H9 (cell line): ENCODE measurements at regions not wholly inside any gene's neighbourhood (a gene's known extent, or its start where the extent isn't known, plus 50 kb on each side); places are given as distances from the start of the nearest gene placed in this dataset.

ENCODE experiments used
- DNase-seq: peaks from one replicate; pipeline ENCODE4 v3.0.0-alpha.2; 2017
- H2AFZ ChIP-seq: one replicate; pipeline ENCODE4 v1.6.1; 2013; ENCODE audit warnings: mild to moderate bottlenecking, low read length, control low read depth, moderate library complexity
- H2AK5ac ChIP-seq: 2 replicates; pipeline ENCODE4 v1.6.1; 2013; ENCODE audit warnings: low read length, control low read depth, mixed read lengths; ENCODE audit not compliant: insufficient read length
- H2BK120ac ChIP-seq: one replicate; pipeline ENCODE4 v1.6.1; 2013; ENCODE audit warnings: low read depth, mild to moderate bottlenecking, low read length, control low read depth, inconsistent platforms; ENCODE audit not compliant: poor library complexity, severe bottlenecking
- H2BK12ac ChIP-seq: 2 replicates; pipeline ENCODE4 v1.6.1; 2013; ENCODE audit warnings: low read length, control low read depth, mixed read lengths, low read depth; ENCODE audit not compliant: insufficient read length
- H2BK15ac ChIP-seq: 2 replicates; pipeline ENCODE4 v1.6.1; 2013; ENCODE audit warnings: low read depth, low read length, control low read depth
- H2BK20ac ChIP-seq: one replicate; pipeline ENCODE4 v1.6.1; 2013; ENCODE audit warnings: low read depth, mild to moderate bottlenecking, low read length, control low read depth, inconsistent platforms; ENCODE audit not compliant: poor library complexity, severe bottlenecking
- H2BK5ac ChIP-seq: 2 replicates; pipeline ENCODE4 v1.6.1; 2013; ENCODE audit warnings: low read length, control low read depth, mixed read lengths; ENCODE audit not compliant: insufficient read length
- H3K14ac ChIP-seq: 2 replicates; pipeline ENCODE4 v1.6.1; 2013; ENCODE audit warnings: low read length, control low read depth; ENCODE audit not compliant: insufficient read depth
- H3K18ac ChIP-seq: 2 replicates; pipeline ENCODE4 v1.6.1; 2013; ENCODE audit warnings: low read depth, mild to moderate bottlenecking, mixed read lengths, low read length, control low read depth; ENCODE audit not compliant: insufficient read length
- H3K23ac ChIP-seq: 2 replicates; pipeline ENCODE4 v1.6.1; 2013; ENCODE audit warnings: low read length, control low read depth, mixed read lengths, low read depth; ENCODE audit not compliant: insufficient read length
- H3K23me2 ChIP-seq: 2 replicates; pipeline ENCODE4 v1.6.1; 2013; ENCODE audit warnings: low read depth, mild to moderate bottlenecking, mixed read lengths, low read length, control low read depth; ENCODE audit not compliant: insufficient read length, poor library complexity, severe bottlenecking
- H3K27ac ChIP-seq: 2 replicates; pipeline ENCODE4 v1.5.1; 2013; ENCODE audit warnings: low read length, control low read depth, mixed read lengths, low read depth; ENCODE audit not compliant: insufficient read length
- H3K27me3 ChIP-seq: 2 replicates; pipeline ENCODE4 v1.6.1; 2013; ENCODE audit warnings: low read length, control low read depth, inconsistent platforms; ENCODE audit not compliant: insufficient read depth
- H3K4ac ChIP-seq: 2 replicates; pipeline ENCODE4 v1.6.1; 2013; ENCODE audit warnings: low read depth, mild to moderate bottlenecking, control low read depth, inconsistent platforms, low read length, moderate library complexity
- H3K4me1 ChIP-seq: 2 replicates; pipeline ENCODE4 v1.6.1; 2013; ENCODE audit warnings: low read length, control low read depth, inconsistent platforms; ENCODE audit not compliant: insufficient read depth
- H3K4me2 ChIP-seq: 2 replicates; pipeline ENCODE4 v1.6.1; 2013; ENCODE audit warnings: low read length, control low read depth, mixed read lengths; ENCODE audit not compliant: insufficient read length, insufficient read depth
- H3K56ac ChIP-seq: 2 replicates; pipeline ENCODE4 v1.6.1; 2013; ENCODE audit warnings: low read depth, mild to moderate bottlenecking, mixed read lengths, low read length, control low read depth; ENCODE audit not compliant: insufficient read length
- H3K79me1 ChIP-seq: 2 replicates; pipeline ENCODE4 v1.6.1; 2013; ENCODE audit warnings: low read depth, mild to moderate bottlenecking, moderate library complexity, low read length, control low read depth, inconsistent platforms; ENCODE audit not compliant: insufficient read depth, poor library complexity, severe bottlenecking
- H3K79me2 ChIP-seq: 2 replicates; pipeline ENCODE4 v1.6.1; 2013; ENCODE audit warnings: low read length, control low read depth, inconsistent platforms; ENCODE audit not compliant: insufficient read depth
- H3K9ac ChIP-seq: 2 replicates; pipeline ENCODE4 v1.6.1; 2013; ENCODE audit warnings: low read length, control low read depth, mixed read lengths; ENCODE audit not compliant: insufficient read length; ENCODE audit errors: extremely low read depth
- H3K9me3 ChIP-seq: one replicate; pipeline ENCODE4 v1.6.1; 2013; ENCODE audit warnings: low read depth, low read length, inconsistent platforms; ENCODE audit not compliant: control insufficient read depth
- H3T11ph ChIP-seq: one replicate; pipeline ENCODE4 v1.6.1; 2013; ENCODE audit warnings: mild to moderate bottlenecking, low read length, control low read depth, inconsistent platforms
- H4K20me1 ChIP-seq: one replicate; pipeline ENCODE4 v1.6.1; 2013; ENCODE audit not compliant: control insufficient read depth, insufficient read length, insufficient read depth
- H4K5ac ChIP-seq: 2 replicates; pipeline ENCODE4 v1.6.1; 2013; ENCODE audit warnings: low read depth, mild to moderate bottlenecking, mixed read lengths, low read length, control low read depth; ENCODE audit not compliant: insufficient read length
- H4K8ac ChIP-seq: replicated peaks from 2 replicates; pipeline ENCODE4 v1.6.1; 2013; ENCODE audit warnings: low read length, control low read depth, mixed read lengths, low read depth; ENCODE audit not compliant: insufficient read length
- H4K91ac ChIP-seq: 2 replicates; pipeline ENCODE4 v1.6.1; 2013; ENCODE audit warnings: low read depth, mild to moderate bottlenecking, moderate library complexity, mixed read lengths, low read length, control low read depth; ENCODE audit not compliant: insufficient read length
- H3K27ac Mint-ChIP-seq, 3 experiments: 2 replicates in 2 of 3; 3 replicates in 1 of 3; pipeline ENCODE4 v1.8.0; 2020 to 2021; ENCODE audit warnings: mixed read lengths in 3 of 3, mild to moderate bottlenecking in 1 of 3, moderate library complexity in 1 of 3
- H3K27me3 Mint-ChIP-seq: 2 replicates; pipeline ENCODE4 v1.8.0; 2021; ENCODE audit warnings: low read depth, mild to moderate bottlenecking, moderate library complexity, mixed read lengths
- H3K36me3 Mint-ChIP-seq, 3 experiments: 2 replicates in 2 of 3; 3 replicates in 1 of 3; pipeline ENCODE4 v1.8.0; 2020 to 2021; ENCODE audit warnings: low read depth in 3 of 3, mixed read lengths in 3 of 3; ENCODE audit not compliant: insufficient read depth in 1 of 3
- H3K4me1 Mint-ChIP-seq, 2 experiments: 2 replicates each; pipeline ENCODE4 v1.8.0; 2020; ENCODE audit warnings: mixed read lengths in 2 of 2
- H3K4me3 Mint-ChIP-seq, 2 experiments: 2 replicates in 1 of 2; 3 replicates in 1 of 2; pipeline ENCODE4 v1.8.0; 2020 to 2021; ENCODE audit warnings: mild to moderate bottlenecking in 2 of 2, mixed read lengths in 2 of 2, moderate library complexity in 1 of 2
- H3K9me3 Mint-ChIP-seq, 2 experiments: 2 replicates in 1 of 2; 3 replicates in 1 of 2; pipeline ENCODE4 v1.8.0; 2020; ENCODE audit warnings: mild to moderate bottlenecking in 2 of 2, mixed read lengths in 2 of 2, moderate library complexity in 1 of 2
- WGBS: extraction: QIAGEN DNeasy Blood & Tissue Kit; methylation state at CpG from one replicate; pipeline ENCODE4 v1.1.7; 2013; ENCODE audit warnings: missing lambda C conversion rate, low lambda C conversion rate, mixed read lengths; ENCODE audit not compliant: insufficient read length; ENCODE audit errors: extremely low coverage; 5-methylcytosine and 5-hydroxymethylcytosine counted together
- TF ChIP-seq, protein P1 (sequence below): fragments of 200-600 bp; sonication (generic); conservative IDR thresholded peaks from 3 replicates; pipeline ENCODE4 v1.8.0; 2021; ENCODE audit warnings: antibody characterized with exemption, mild to moderate bottlenecking

DNA sequence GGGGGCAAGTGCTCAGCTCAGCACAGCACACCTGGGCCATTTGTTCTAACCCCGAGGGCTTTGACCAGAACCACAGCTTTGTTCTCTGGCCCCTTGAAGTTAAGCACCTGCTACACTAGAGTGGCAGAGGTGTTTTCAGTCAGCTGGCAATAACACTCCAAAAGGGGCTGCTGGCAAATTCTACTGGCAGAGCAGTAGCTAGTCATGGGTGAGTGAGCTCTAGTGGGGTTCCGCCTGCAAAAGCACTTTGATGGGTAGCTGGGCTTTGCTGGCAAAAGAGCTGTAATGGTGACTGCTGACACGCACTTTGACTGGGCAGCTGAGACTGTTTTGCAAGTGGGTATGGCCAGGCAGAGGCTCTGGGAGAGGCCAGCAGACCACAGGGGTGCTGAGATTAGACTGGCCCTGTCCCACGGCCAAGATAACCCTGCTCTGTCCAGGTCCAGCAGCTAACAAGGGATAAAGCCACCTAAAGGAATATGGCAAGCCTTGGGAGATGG, 65.2 kb upstream of the TENT5D start:
- Histone ChIP-seq H2BK12ac (no peak overlapping the region), H4K5ac (no peak overlapping the region), H3K27ac (no peak overlapping the region), H3K27me3 (no peaks in the 10 kb centered on the region), H2AK5ac (no peak overlapping the region), H3K56ac (no peak overlapping the region), H3K18ac (no peak overlapping the region), H3K4me2 (no peak overlapping the region), H4K91ac (no peak overlapping the region), H3K23me2 (no peaks in the 10 kb centered on the region), H3T11ph (no peak overlapping the region), H3K4ac (no peak overlapping the region), H3K79me2 (no peaks in the 10 kb centered on the region), H3K9ac (no peak overlapping the region), H4K20me1 (no peaks in the 10 kb centered on the region), H3K79me1 (no peaks in the 10 kb centered on the region), H3K23ac (no peak overlapping the region), H3K4me1 (no peaks in the 10 kb centered on the region), H2AFZ (no peak overlapping the region), H3K14ac (no peak overlapping the region), H2BK120ac (no peak overlapping the region), H4K8ac (no peak overlapping the region), H2BK5ac (no peak overlapping the region), H2BK15ac (no peak overlapping the region), H3K9me3 (peaks cover 14% of the 10 kb centered on the region), H2BK20ac (no peak overlapping the region)
- Mint-ChIP-seq H3K4me1 (no peaks in the 10 kb centered on the region), H3K27me3 (no peaks in the 10 kb centered on the region), H3K27ac (no peak overlapping the region), H3K4me3 (no peak overlapping the region), H3K9me3 (peaks cover 69 to 81% of the 10 kb centered on the region in 2 experiments), H3K36me3 (peaks cover under 1 to 18% (median 3%) of the 10 kb centered on the region in 3 experiments; a peak in 5 of 7 replicates)
- no CpG with 5 or more reads among the region's 4 CpGs for WGBS
- no peak for DNase-seq
- TF ChIP-seq, protein P1, sequence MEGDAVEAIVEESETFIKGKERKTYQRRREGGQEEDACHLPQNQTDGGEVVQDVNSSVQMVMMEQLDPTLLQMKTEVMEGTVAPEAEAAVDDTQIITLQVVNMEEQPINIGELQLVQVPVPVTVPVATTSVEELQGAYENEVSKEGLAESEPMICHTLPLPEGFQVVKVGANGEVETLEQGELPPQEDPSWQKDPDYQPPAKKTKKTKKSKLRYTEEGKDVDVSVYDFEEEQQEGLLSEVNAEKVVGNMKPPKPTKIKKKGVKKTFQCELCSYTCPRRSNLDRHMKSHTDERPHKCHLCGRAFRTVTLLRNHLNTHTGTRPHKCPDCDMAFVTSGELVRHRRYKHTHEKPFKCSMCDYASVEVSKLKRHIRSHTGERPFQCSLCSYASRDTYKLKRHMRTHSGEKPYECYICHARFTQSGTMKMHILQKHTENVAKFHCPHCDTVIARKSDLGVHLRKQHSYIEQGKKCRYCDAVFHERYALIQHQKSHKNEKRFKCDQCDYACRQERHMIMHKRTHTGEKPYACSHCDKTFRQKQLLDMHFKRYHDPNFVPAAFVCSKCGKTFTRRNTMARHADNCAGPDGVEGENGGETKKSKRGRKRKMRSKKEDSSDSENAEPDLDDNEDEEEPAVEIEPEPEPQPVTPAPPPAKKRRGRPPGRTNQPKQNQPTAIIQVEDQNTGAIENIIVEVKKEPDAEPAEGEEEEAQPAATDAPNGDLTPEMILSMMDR, result no peak
